ENCODE measurements at regions not wholly inside any gene's neighbourhood (a gene's known extent, or its start where the extent isn't known, plus 50 kb on each side); places are given as distances from the start of the nearest gene placed in this dataset.

DNA sequence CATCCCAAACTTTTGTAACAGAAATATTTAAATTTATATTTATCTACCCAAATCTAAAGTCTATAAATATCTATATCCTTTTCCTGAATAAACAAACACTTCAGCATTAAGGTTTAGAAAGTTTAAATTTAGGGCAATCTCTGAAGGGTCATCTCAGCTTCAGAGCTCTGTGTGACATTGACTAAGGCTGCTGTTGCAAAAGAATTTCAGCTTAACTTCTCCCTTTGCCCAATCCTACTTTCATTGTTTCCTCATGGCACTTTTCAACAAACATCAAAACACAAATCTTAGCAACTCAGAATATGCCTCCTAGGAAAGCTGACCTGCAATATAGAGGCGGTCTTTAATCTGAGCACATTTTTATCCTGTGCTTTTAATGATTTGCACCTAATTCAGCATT is 79.7 kb upstream of the BANK1 start:
- Histone ChIP-seq H3K27ac (no peak overlapping the region), H3K27me3 (no peaks in the 10 kb centered on the region), H3K4me3 (replicated peaks in 1 of 3) (no peak overlapping the region), H3K36me3 (no peaks in the 10 kb centered on the region), H3K9me3 (no peaks in the 10 kb centered on the region), H3K4me1 (no peaks in the 10 kb centered on the region)
- DNase-seq, result no peak
- intact Hi-C loops (cut with DNase I), result no loop called here
- no peak for TF ChIP-seq CTCF (IDR thresholded peaks at IDR 0.05)
- no peak for TF ChIP-seq POLR2A (IDR thresholded peaks at IDR 0.05)
- 94 to 98% methylated on average over 1 of the region's 1 CpG for WGBS, 2 donors

GRCh38 chr4:101708293-101709039 is 82.1 kb upstream of the BANK1 start:
- Histone ChIP-seq H3K27ac (no peak overlapping the region), H3K4me1 (no peaks in the 10 kb centered on the region), H3K36me3 (no peaks in the 10 kb centered on the region), H3K27me3 (no peaks in the 10 kb centered on the region), H3K9me3 (no peaks in the 10 kb centered on the region), H3K4me3 (replicated peaks in 1 of 3) (no peak overlapping the region)
- intact Hi-C loops (cut with DNase I), result no loop called here
- TF ChIP-seq POLR2A (IDR thresholded peaks at IDR 0.05), result no peak
- no peak for TF ChIP-seq CTCF (IDR thresholded peaks at IDR 0.05)
- WGBS, 2 donors, result 89 to 90% methylated on average over 1 of the region's 1 CpG
- DNase-seq, result no peak

DNA sequence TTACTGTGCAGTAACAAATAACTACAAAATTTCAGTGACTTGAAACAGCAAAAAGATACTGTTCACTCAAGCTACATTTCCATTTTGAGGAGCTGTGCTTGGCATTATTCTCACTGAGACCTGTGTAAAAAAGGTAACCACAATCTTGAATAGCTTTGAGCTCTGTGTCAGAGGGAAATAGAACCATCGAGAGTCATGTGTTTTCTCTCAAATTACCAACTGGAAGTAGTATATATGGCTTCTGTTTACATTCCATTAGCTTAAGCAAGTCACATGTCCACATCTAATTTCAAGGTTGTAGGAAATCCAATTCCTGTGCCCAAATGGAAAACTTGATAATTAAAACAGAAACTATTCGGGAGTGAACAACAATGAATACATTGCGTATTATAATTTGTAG is 82.9 kb upstream of the BANK1 start:
- DNase-seq, result no peak
- 76 to 77% methylated on average over 3 of the region's 3 CpGs for WGBS, 2 donors
- H3K4me3 ChIP-seq (replicated peaks in 1 of 3), result no peak overlapping the region
- H3K36me3 ChIP-seq, result no peaks in the 10 kb centered on the region
- no peak for TF ChIP-seq POLR2A (IDR thresholded peaks at IDR 0.05)
- no peak for TF ChIP-seq CTCF (IDR thresholded peaks at IDR 0.05)
- intact Hi-C loops (cut with DNase I), result no loop called here
- no peaks in the 10 kb centered on the region for H3K9me3 ChIP-seq
- H3K27me3 ChIP-seq, result no peaks in the 10 kb centered on the region
- H3K27ac ChIP-seq, result no peak overlapping the region
- peaks cover 0 to under 1% of the 10 kb centered on the region in 2 donors for H3K4me1 ChIP-seq

GRCh38 chr4:101706535-101707057 is 83.9 kb upstream of the BANK1 start:
- Histone ChIP-seq H3K27me3 (no peaks in the 10 kb centered on the region), H3K4me1 (peaks cover 0 to 5% of the 10 kb centered on the region in 2 donors), H3K36me3 (no peaks in the 10 kb centered on the region), H3K4me3 (replicated peaks in 1 of 3) (no peak overlapping the region), H3K27ac (no peak overlapping the region), H3K9me3 (no peaks in the 10 kb centered on the region)
- WGBS, 2 donors, result 89 to 97% methylated on average over 1 of the region's 1 CpG
- no peak for DNase-seq
- intact Hi-C loops (cut with DNase I), result no loop called here
- TF ChIP-seq POLR2A (IDR thresholded peaks at IDR 0.05) (no peak), CTCF (IDR thresholded peaks at IDR 0.05) (no peak)

GRCh38 chr4:101701551-101701950 is 89.0 kb upstream of the BANK1 start:
- TF ChIP-seq POLR2A (IDR thresholded peaks at IDR 0.05), result no peak
- TF ChIP-seq CTCF (IDR thresholded peaks at IDR 0.05), result no peak
- H3K4me3 ChIP-seq (replicated peaks in 1 of 3), result no peak overlapping the region
- no peaks in the 10 kb centered on the region for H3K9me3 ChIP-seq
- H3K27ac ChIP-seq, result no peak overlapping the region
- no peaks in the 10 kb centered on the region for H3K36me3 ChIP-seq
- no peak for DNase-seq
- intact Hi-C loops (cut with DNase I), result no loop called here
- H3K4me1 ChIP-seq, result peaks cover 2 to 10% of the 10 kb centered on the region in 2 donors
- H3K27me3 ChIP-seq, result no peaks in the 10 kb centered on the region
- 95 to 100% methylated on average over 1 of the region's 1 CpG for WGBS, 2 donors
